ENCODE measurements at regions not wholly inside any gene's neighbourhood (a gene's known extent, or its start where the extent isn't known, plus 50 kb on each side); places are given as distances from the start of the nearest gene placed in this dataset.

- TF ChIP-seq POLR2A (IDR thresholded peaks at IDR 0.05) (no peak), CTCF (IDR thresholded peaks at IDR 0.05) (no peak), EP300 (IDR thresholded peaks at IDR 0.05) (no peak)
Observed at GRCh38 chr2:58448845-58449244, 207.7 kb upstream of the FANCL start.
